ENCODE measurements at regions not wholly inside any gene's neighbourhood (a gene's known extent, or its start where the extent isn't known, plus 50 kb on each side); places are given as distances from the start of the nearest gene placed in this dataset.
"Not testable (repeated sequence)": the region's sequence is repeated elsewhere in the genome, so short reads cannot be mapped to it uniquely, and the experiment has no call there.

DNA sequence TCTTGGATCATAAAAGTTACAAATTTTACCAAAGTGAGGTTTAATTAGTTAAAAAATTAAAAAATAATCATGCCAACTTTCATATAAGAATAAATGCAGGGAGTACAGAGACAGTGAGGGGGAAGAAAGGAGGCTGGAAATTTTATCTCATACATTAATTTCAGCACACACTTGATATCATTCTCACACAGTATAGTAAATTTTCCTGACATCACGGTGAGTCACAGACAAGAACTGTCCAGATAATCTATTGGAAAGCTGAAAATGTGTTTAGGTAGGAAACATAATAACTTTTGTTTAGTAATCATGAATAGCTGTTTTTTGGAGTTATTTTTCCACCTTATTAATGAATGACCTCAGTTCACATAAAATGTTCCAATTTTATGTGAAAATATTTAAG, 1204.8 kb downstream of the GALC start:
- Mint-ChIP-seq H3K27ac (no peak overlapping the region), H3K9me3 (peaks cover 5% of the 10 kb centered on the region), H3K4me1 (ENCODE audit: low read depth) (no peaks in the 10 kb centered on the region), H3K36me3 (ENCODE audit: low read depth) (no peaks in the 10 kb centered on the region), H3K27me3 (no peaks in the 10 kb centered on the region), H3K4me3 (no peak overlapping the region)
- no peak for DNase-seq

DNA sequence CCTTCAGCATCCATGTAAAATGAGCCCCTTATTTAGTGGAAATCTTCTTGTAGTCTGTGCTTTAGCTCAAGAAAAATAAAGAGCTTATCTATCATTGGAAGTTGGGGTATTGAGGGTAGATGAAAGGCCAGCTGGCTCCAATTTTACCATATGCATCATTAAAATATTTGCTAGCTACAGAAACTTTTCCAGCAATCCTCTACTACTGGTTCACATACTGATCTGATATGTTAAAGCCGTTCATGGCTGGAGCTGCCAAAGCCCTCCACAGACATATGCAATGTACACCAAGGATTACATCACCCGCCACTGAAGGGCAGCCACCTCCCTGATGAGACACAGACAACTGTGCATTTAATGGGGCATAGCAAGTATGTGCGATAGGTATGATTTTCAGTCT, 1205.3 kb downstream of the GALC start:
- Mint-ChIP-seq H3K36me3 (ENCODE audit: low read depth) (no peaks in the 10 kb centered on the region), H3K9me3 (peaks cover 6% of the 10 kb centered on the region), H3K4me3 (no peak overlapping the region), H3K27me3 (no peaks in the 10 kb centered on the region), H3K27ac (no peak overlapping the region), H3K4me1 (ENCODE audit: low read depth) (no peaks in the 10 kb centered on the region)
- no peak for DNase-seq

DNA sequence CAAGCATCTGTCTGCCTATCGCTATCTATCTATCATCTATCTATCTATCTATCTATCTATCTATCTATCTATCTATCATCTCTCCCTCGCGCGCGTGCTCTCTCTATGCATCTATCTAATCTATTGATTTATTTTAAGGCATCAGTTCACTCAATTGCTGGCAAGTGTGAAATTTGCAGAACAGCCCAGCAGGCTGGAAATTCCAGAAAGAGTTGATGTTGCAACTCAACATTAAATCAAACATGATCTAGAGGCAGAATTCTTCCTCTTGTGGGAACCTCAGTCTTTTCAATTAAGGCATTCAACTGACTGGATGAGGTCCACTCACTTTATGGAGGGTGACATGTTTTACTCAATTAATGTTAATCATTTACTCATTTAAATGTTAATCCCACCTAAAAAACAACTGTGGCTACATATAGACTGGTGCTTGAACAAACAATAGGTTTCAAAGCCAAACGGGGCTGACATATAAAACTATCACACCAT, 1210.8 kb downstream of the GALC start:
- peaks cover 24% of the 10 kb centered on the region for H3K9me3 Mint-ChIP-seq
- H3K27me3 Mint-ChIP-seq, result no peaks in the 10 kb centered on the region
- H3K4me1 Mint-ChIP-seq (ENCODE audit: low read depth), result no peaks in the 10 kb centered on the region
- H3K4me3 Mint-ChIP-seq, result no peak overlapping the region
- H3K36me3 Mint-ChIP-seq (ENCODE audit: low read depth), result no peaks in the 10 kb centered on the region
- DNase-seq, result no peak
- H3K27ac Mint-ChIP-seq, result no peak overlapping the region

DNA sequence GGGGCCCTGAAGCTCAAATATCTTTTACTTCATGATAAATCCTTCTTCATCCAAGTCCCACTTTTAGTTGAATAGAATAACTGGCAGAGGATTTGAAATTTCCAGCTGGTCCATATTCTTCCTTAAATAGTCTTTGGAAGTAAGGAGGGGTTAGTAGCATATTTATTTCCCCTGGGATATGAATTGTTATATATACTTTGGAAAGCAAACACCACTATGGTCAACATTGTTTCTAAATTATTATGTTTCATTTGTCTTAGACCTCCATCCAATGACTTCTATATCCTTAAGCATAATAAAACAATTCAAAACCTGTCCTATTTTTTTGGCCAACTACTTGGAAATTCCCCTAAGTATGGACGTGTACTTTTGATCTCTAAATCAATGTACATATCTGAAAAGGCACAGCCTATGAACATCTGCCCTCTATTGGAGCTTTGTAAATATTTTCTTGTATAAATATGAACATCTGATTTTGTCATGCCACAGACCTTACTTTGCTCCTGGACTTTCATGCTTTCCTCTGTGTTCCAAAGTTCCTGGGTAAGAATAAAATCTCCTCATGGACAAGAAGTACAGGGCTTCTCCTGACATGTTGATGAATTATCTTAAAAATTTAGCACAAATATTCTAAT, 1212.0 kb downstream of the GALC start:
- Mint-ChIP-seq H3K4me1 (ENCODE audit: low read depth) (no peaks in the 10 kb centered on the region), H3K36me3 (ENCODE audit: low read depth) (no peaks in the 10 kb centered on the region), H3K27ac (no peak overlapping the region)

DNA sequence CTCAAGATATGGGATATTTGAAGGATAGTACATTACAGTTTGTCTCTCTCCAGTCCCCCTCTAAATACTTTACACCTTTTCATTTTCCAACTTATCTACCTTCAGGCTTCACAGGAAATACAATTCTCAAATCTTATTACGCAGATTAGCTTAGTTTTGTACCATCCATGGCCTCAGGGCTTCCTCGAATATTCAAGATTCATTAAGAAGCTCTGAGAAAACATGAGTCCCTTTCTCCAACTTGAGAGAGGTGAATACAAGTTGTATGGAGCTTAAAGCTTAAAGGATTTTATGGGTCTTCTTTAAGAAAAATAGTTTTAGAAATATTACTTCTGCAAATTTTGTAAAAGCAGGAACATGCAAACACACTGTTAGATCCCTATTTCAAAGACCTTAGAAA, 1212.5 kb downstream of the GALC start:
- H3K27ac Mint-ChIP-seq, result no peak overlapping the region
- H3K4me1 Mint-ChIP-seq (ENCODE audit: low read depth), result no peaks in the 10 kb centered on the region
- no peak overlapping the region for H3K4me3 Mint-ChIP-seq
- no peak for DNase-seq
- H3K9me3 Mint-ChIP-seq, result peaks cover 26% of the 10 kb centered on the region
- no peaks in the 10 kb centered on the region for H3K27me3 Mint-ChIP-seq
- no peaks in the 10 kb centered on the region for H3K36me3 Mint-ChIP-seq (ENCODE audit: low read depth)

More for the DNA sequence above, 1212.0 kb downstream of the GALC start:
- H3K4me3 Mint-ChIP-seq, result no peak overlapping the region
- peaks cover 24% of the 10 kb centered on the region for H3K9me3 Mint-ChIP-seq
- no peaks in the 10 kb centered on the region for H3K27me3 Mint-ChIP-seq
- DNase-seq, result no peak

DNA sequence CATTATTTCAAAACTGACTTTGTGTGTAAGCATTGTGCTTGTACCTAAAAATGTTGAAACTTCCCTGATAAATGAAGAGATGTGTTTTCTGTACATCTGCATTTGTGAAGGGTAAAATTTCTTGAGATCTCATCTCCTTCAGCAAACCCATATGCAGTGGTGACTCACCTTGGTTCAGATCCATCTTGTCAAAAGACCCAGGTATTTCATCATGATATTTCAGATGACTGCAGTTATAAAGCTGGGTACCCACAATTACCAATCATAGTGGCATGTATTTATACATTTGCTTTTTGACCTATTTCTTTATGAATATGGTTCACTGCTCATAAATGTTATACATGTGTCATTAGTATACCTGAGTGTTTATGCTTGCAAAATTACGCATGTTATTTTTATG, 1213.6 kb downstream of the GALC start:
- Mint-ChIP-seq H3K9me3 (peaks cover 28% of the 10 kb centered on the region), H3K4me1 (ENCODE audit: low read depth) (no peaks in the 10 kb centered on the region), H3K36me3 (ENCODE audit: low read depth) (no peaks in the 10 kb centered on the region), H3K27ac (no peak overlapping the region), H3K4me3 (no peak overlapping the region), H3K27me3 (no peaks in the 10 kb centered on the region)
- DNase-seq, result no peak

DNA sequence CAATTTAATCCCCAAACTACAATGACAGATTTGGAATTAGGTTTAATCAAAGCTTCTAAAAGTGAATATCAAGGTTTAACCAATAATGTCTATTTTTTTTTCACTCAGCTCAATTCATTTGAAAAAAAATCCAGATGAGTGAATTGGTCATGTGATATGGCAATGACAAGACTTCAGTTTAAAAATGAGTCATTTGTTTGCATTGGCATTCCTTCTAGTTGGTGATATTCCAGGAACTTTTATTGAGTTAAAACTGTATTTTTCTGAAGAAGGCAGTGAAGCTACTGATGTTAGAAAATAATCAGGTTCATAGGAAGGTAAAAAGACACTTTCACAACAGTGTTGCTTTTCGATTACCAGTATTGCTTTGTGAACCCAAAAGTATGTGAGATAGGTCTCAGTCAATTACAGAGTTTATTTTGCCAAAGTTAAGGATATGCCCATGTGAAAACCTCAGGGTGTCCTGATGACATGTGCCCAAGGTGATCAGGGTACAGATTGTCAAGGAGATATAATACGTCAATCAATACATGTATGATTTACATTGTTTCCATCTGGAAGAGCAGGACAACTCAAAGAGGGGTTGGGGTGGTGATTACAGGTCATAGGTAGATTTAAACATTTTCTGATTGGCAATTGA, 1214.9 kb downstream of the GALC start:
- Mint-ChIP-seq H3K4me1 (ENCODE audit: low read depth) (no peaks in the 10 kb centered on the region), H3K9me3 (peaks cover 34% of the 10 kb centered on the region), H3K36me3 (ENCODE audit: low read depth) (no peaks in the 10 kb centered on the region), H3K4me3 (no peak overlapping the region), H3K27me3 (no peaks in the 10 kb centered on the region), H3K27ac (no peak overlapping the region)
- DNase-seq, result no peak

DNA sequence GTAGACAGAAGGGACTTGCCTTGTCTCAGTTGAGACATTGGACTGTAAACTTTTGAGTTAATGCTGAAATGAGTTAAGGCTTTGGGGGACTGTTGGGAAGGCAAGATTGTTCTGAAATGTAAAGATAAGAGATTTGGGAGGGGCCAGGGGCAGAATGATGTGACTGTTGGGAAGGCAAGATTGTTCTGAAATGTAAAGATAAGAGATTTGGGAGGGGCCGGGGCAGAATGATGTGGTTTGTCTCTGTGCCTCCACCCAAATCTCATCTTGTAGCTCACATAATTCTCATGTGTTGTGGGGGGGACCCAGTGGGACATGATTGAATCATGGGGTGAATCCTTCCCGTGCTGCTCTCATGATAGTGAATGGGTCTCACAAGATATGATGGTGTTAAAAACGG, 1217.1 kb downstream of the GALC start:
- not testable (repeated sequence) for H3K27me3 Mint-ChIP-seq; DNase-seq; H3K4me3 Mint-ChIP-seq; H3K27ac Mint-ChIP-seq; H3K36me3 Mint-ChIP-seq (ENCODE audit: low read depth); H3K4me1 Mint-ChIP-seq (ENCODE audit: low read depth)
- H3K9me3 Mint-ChIP-seq, result peaks cover 27% of the 10 kb centered on the region

DNA sequence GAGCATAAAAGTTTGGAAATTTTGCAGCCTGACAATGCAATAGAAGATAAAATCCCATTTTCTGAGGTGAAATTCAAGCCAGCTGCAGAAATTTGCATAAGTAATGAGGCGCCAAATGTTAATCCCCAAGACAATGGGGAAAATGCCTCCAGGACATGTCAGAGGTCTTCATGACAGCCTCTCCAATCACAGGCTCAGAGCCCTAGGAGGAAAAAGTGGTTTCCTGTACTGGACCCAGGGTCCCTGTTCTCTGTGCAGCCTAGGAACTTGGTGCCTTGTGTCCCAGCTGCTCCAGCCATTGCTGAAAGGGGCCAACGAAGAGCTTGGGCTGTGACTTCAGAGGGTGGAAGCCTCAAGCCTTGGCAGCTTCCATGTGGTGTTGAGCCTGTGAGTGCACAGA, 1218.1 kb downstream of the GALC start:
- Mint-ChIP-seq H3K4me1 (ENCODE audit: low read depth) (no peaks in the 10 kb centered on the region), H3K36me3 (ENCODE audit: low read depth) (no peaks in the 10 kb centered on the region), H3K4me3 (no peak overlapping the region), H3K9me3 (peaks cover 25% of the 10 kb centered on the region), H3K27me3 (no peaks in the 10 kb centered on the region), H3K27ac (no peak overlapping the region)
- DNase-seq, result no peak

DNA sequence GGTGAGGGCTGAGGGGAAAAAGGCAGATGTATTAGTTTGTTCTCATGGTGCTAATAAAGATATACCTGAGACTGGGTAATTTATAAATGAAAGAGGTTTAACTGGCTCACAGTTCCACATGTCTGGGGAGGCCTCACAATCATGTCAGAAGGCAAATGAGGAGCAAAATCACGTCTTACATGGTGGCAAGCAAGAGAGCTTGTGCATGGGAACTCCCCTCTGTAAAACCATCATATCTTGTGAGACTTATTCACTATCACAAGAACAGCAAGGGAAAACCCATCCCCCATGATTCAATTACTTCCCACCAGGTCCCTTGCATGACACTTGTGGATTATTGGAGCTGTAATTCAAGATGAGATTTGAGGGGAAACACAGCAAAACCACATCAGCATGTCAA, 1220.9 kb downstream of the GALC start:
- no peak for DNase-seq
- peaks cover 24% of the 10 kb centered on the region for H3K9me3 Mint-ChIP-seq
- H3K27ac Mint-ChIP-seq, result no peak overlapping the region
- no peaks in the 10 kb centered on the region for H3K27me3 Mint-ChIP-seq
- H3K4me1 Mint-ChIP-seq (ENCODE audit: low read depth), result no peaks in the 10 kb centered on the region
- no peak overlapping the region for H3K4me3 Mint-ChIP-seq
- no peaks in the 10 kb centered on the region for H3K36me3 Mint-ChIP-seq (ENCODE audit: low read depth)

DNA sequence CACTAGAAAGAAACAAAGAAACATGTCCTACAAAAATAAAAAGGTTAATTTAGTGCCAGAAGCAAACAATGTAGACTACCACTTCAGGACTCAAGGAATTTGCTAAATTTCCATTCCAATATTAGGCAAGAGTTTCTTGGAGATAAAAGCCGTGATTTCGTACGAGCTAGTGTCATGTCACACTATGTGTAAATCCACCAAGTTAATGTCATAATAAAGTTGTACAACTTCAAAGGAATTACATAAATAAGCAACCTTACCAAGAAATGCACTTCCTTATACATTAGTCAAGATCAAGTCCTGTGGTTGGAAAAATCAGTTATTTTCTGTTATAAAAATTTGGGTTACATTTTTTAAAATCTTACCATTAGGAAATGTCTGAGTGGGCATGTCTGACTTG, 1222.8 kb downstream of the GALC start:
- H3K9me3 Mint-ChIP-seq, result peaks cover 19% of the 10 kb centered on the region
- DNase-seq, result no peak
- no peaks in the 10 kb centered on the region for H3K27me3 Mint-ChIP-seq
- no peaks in the 10 kb centered on the region for H3K36me3 Mint-ChIP-seq (ENCODE audit: low read depth)
- H3K4me1 Mint-ChIP-seq (ENCODE audit: low read depth), result no peaks in the 10 kb centered on the region
- H3K27ac Mint-ChIP-seq, result no peak overlapping the region
- no peak overlapping the region for H3K4me3 Mint-ChIP-seq

DNA sequence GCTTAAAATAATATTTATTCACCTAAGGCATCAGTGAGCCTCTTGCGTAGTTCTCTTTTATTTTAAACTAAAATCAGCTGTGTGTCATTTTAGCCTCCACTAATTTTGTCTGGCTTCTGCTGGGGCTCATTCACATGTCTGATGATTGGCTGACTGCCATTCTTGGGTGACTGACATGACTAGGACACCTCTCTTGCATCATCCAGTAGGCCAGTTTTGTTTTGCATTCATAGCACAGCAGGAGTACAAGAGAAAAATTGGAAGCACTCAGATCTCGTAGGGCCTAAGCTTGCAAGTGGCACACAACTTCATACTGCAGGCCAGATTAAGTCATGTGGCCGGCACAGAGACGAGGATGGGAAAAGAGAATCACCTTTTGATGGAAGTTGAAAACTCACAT, 1226.5 kb downstream of the GALC start:
- Mint-ChIP-seq H3K4me3 (no peak overlapping the region), H3K9me3 (peaks cover 7% of the 10 kb centered on the region), H3K27ac (no peak overlapping the region), H3K36me3 (ENCODE audit: low read depth) (no peaks in the 10 kb centered on the region), H3K4me1 (ENCODE audit: low read depth) (no peaks in the 10 kb centered on the region), H3K27me3 (no peaks in the 10 kb centered on the region)
- DNase-seq, result no peak

DNA sequence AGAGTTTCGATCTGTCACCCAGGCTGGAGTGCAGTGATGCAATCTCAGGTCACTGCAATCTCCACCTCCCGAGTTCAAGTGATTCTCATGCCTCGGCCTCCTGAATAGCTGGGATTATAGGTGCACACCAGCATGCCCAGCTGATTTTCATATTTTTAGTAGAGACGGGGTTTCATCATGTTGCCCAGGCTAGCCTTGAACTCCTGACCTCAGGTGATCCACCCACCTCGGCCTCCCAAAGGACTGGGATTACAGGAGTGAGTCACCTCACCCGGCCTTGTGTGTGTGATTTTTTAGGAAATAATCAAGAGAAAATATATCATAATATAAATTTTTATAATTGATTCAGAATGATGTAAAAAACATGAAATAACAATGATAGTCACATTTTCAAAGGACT, 1231.4 kb downstream of the GALC start:
- Mint-ChIP-seq H3K4me3 (no peak overlapping the region), H3K36me3 (ENCODE audit: low read depth) (no peaks in the 10 kb centered on the region), H3K27me3 (no peaks in the 10 kb centered on the region), H3K27ac (no peak overlapping the region), H3K9me3 (peaks cover 4% of the 10 kb centered on the region), H3K4me1 (ENCODE audit: low read depth) (no peaks in the 10 kb centered on the region)
- DNase-seq, result no peak

DNA sequence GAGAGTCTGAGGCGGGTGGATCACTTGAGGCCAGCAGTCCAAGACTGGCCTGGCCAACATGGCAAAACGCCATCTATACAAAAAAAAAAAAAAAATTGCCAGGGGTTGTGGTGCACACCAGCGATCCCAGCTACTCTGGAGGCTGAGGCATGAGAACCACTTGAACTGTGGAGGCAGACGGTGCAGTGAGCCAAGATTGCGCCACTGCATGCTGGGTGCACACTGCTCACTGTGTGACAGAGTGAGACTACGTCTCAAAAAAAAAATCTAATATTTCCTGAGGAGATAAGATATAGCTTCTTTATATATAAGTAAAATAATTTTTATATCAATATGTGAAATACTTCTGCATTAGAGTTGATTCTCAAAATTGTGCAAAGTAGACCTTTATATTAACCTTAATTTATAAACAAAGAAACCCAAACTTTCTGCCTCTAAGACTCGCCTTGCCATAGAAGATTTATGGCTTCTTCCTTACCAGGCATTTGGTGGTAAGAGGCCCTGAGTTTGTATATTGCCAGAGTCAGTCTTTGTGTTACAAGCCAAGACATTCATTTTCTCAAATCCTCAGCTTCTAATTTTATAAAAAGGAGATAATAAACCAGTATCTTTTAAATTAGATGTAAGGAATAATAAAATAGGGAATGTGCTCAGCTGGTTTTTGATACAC, 1226.7 kb downstream of the FLRT2 start:
- Mint-ChIP-seq H3K4me1 (ENCODE audit: low read depth) (no peaks in the 10 kb centered on the region), H3K4me3 (no peak overlapping the region), H3K27me3 (no peaks in the 10 kb centered on the region), H3K27ac (no peak overlapping the region), H3K9me3 (peaks cover 20% of the 10 kb centered on the region), H3K36me3 (ENCODE audit: low read depth) (no peaks in the 10 kb centered on the region)
- DNase-seq, result no peak

DNA sequence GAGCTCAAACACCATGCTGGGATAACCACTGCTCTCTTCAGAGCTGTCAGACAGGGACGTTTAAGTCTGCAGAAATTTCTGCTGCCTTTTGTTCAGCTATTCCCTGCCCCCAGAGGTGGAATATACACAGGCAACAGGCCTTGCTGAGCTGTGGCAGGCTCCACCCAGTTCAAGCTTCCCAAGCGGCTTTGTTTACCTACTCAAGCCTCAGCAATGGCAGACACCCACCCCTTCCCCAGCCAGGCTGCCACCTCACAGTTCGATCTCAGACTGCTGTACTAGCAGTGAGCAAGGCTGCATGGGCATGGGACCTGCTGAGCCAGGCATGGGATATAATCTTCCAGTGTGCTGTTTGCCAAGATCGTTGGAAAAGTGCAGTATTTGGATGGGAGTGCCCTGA, 1220.5 kb downstream of the FLRT2 start:
- H3K4me3 Mint-ChIP-seq; H3K4me1 Mint-ChIP-seq (ENCODE audit: low read depth); H3K27me3 Mint-ChIP-seq; DNase-seq; H3K36me3 Mint-ChIP-seq (ENCODE audit: low read depth); H3K27ac Mint-ChIP-seq: not testable (repeated sequence)
- H3K9me3 Mint-ChIP-seq, result peaks cover 36% of the 10 kb centered on the region
